Keratinocyte (primary cell): ENCODE measurements at regions not wholly inside any gene's neighbourhood (a gene's known extent, or its start where the extent isn't known, plus 50 kb on each side); places are given as distances from the start of the nearest gene placed in this dataset.
"Not testable (repeated sequence)": the region's sequence is repeated elsewhere in the genome, so short reads cannot be mapped to it uniquely, and the experiment has no call there.

Experiments
- CTCF ChIP-seq, 3 experiments: IDR thresholded peaks in 1 of 3; conservative IDR thresholded peaks in 1 of 3; optimal IDR thresholded peaks in 1 of 3; 2 replicates in 2 of 3; 3 replicates in 1 of 3; pipeline versions ENCODE3 to v1.5.1; 2011; ENCODE audit warnings: low read length in 3 of 3, mild to moderate bottlenecking in 3 of 3, moderate library complexity in 2 of 3, control low read depth in 1 of 3, inconsistent platforms in 1 of 3; ENCODE audit not compliant: insufficient read depth in 2 of 3; ENCODE audit errors: extremely low read depth in 1 of 3
- EZH2 ChIP-seq: IDR thresholded peaks from one replicate; pipeline ENCODE4 v1.6.1; 2012; ENCODE audit warnings: inconsistent platforms, mild to moderate bottlenecking, low read length, moderate library complexity

- TF ChIP-seq CTCF (optimal IDR thresholded peaks at IDR 0.05 in 1 of 3, IDR thresholded peaks at IDR 0.05 in 1 of 3, conservative IDR thresholded peaks at IDR 0.05 in 1 of 3; ENCODE audit: extremely low read depth in 1 of 3, insufficient read depth in 2 of 3, low read length in 3 of 3); EZH2: not testable (repeated sequence)
Observed at GRCh38 chr9:38938637-38939036, 218.7 kb upstream of the FAM240B start.
